HG02870 (cell line): ENCODE measurements at regions not wholly inside any gene's neighbourhood (a gene's known extent, or its start where the extent isn't known, plus 50 kb on each side); places are given as distances from the start of the nearest gene placed in this dataset.

ENCODE experiments used
- ATAC-seq: cut with Tn5 transposase; IDR thresholded peaks from one replicate; pipeline ENCODE4 v1.9.1; 2021; ENCODE audit warnings: mild to moderate bottlenecking, moderate library complexity; ENCODE audit not compliant: unreplicated experiment

DNA sequence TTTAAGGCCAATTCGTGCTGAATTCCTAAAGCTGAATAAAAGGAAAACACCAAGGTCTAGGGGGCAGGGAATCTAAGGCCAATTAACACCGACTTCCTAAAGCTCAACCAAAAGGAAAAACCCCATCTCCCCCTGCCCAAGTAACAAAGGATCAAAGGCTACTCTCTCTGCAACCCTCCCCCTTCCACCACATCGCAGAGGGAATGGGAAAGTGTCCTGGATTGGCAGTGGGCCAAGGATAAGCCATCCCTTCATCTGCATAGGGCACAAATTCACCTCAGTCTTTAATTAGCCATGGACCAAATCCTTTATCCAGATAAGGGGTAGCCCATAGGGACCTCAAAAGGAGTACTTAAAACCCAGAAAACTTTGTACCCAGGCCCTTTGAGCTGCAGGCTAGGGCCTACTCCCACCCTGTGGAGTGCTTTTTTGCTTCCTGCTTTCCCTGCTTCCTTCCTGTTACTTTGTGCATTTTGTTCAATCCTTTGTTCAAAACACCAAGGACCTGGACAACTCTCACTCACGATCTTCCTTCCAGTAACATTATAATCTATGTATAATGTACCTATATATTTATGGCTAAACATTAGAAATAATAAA is 2119.8 kb upstream of the CELF4 start:
- no peak for ATAC-seq

GRCh38 chr18:39681061-39681460 is 2115.5 kb upstream of the CELF4 start:
- ATAC-seq = no peak

GRCh38 chr18:39675906-39676305 is 2110.3 kb upstream of the CELF4 start:
- no peak for ATAC-seq

DNA sequence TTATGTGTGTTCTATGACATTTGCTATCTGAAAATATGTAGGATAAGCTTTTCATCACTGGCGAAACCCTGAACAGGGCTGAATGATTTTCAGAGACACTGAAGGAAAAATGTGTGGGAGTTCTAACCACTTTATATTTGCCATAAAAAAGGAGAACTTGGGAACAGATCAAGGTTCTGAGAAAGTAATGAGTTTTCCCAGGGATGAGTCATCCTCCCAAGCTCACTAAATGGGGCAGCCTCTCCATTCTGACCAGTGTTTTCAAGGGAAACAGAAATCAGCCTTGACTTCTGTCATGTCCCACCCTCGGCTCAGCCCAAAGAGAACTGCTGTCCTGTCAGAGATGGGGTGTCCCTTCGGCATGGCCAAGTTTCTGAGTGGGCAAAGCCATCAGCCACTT is 2109.8 kb upstream of the CELF4 start:
- ATAC-seq = no peak

- ATAC-seq = no peak
Observed at GRCh38 chr18:39672171-39672570, 2106.6 kb upstream of the CELF4 start.

DNA sequence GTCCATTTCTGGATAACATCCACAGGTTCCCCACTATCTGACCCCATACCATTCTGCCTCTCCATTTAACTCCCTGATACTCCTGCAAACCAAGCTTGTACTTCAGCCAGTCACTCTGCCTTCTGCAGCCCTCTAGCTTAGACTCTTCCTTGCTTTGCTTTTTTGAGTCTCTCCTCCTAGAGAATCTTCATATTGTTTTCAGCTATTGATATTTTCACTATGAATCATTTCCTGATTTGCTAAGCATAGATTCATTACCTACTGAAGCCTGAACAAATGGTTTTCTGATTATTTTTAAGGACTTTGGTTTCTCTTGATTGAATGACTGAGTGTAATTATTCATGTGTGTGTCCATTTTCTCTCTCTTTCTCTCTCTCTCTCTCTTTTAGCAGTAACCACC is 2102.3 kb upstream of the CELF4 start:
- no peak for ATAC-seq

GRCh38 chr18:39666541-39666940 is 2100.9 kb upstream of the CELF4 start:
- no peak for ATAC-seq

GRCh38 chr18:39661856-39662366 is 2096.3 kb upstream of the CELF4 start:
- ATAC-seq = no peak

DNA sequence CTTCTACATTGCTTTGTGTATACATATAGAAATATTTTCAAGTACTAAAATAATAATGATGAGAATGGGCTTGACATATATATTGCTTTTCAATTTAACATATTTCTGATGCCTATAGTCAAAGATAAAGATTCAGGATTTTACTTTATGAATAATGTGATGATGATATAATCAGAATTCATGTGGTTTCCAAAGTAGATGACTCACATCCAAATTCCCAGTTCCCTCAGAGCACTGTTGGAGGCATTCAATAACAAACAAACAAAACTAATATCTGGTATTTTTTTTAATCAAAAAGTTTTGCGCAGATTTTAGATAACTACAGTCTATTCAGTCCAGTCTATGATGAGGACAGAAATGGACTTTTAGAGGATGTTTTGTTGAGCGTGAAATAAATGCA is 2094.5 kb upstream of the CELF4 start:
- ATAC-seq = no peak

GRCh38 chr18:39655341-39655740 is 2089.7 kb upstream of the CELF4 start:
- ATAC-seq = no peak

- ATAC-seq = no peak
Observed at GRCh38 chr18:39653221-39653620, 2087.6 kb upstream of the CELF4 start.

- ATAC-seq = no peak
Observed at GRCh38 chr18:39648616-39649015, 2083.0 kb upstream of the CELF4 start.

DNA sequence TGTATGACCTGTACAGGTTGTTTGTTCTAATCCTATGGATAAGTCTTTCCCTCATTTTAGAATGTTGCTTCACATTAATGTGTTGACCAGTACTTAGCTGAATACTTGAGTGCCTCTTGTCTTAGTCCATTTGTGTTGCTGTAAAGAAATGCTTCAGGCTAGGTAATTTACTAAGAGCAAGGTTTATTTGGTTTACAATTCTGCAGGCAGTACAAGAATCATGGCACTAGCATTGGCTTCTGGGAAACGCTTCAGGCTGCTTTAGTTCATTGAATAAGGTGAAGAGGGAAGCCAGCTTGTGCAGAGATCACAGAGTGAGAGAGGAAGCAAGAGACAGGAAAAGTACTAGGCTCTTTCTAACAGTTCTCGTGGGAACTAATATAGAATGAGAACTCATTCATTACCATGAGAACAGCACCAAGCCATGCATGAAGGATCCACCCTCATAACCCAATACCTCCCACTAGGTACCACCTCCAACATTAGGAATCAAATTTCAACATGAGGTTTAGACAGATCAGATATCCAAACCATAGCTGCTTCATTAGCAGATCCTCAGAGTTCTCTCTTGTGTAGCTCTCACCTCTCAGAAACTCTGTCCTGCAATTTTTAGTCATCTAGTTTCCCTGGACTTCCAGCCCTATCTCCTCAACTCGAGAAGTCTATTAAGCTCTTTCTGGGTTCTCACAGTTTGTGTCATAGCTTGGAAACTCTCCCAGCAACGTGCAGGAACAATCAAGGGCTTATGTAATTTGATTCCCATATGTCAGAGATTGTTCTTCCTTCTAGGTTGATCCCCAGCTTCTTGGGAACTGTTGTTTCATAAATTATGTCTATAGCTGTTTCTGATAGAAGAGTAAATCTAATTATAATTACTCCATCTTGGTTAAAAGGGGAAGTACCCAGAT is 2082.3 kb upstream of the CELF4 start:
- ATAC-seq = no peak

DNA sequence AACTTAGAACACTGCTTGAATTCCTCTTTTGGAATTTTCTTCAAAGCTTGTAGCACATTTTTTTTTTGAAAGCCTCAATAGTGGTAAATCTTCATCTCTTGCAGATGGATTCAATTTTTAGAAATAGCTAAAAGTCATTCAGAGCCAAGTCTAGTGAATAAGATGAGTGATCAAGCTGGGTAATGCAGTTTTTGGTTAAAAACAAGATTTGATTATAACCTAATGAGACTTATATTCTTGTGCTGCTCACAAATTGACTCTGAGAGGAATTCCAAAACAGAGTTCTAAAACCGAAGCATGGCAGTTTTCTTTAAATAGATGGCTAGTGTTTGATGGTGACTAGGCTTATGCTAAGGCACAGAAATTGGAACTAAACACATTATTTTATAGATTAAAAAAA is 2072.6 kb upstream of the CELF4 start:
- ATAC-seq = no peak

- no peak for ATAC-seq
Observed at GRCh38 chr18:39636931-39637330, 2071.3 kb upstream of the CELF4 start.

DNA sequence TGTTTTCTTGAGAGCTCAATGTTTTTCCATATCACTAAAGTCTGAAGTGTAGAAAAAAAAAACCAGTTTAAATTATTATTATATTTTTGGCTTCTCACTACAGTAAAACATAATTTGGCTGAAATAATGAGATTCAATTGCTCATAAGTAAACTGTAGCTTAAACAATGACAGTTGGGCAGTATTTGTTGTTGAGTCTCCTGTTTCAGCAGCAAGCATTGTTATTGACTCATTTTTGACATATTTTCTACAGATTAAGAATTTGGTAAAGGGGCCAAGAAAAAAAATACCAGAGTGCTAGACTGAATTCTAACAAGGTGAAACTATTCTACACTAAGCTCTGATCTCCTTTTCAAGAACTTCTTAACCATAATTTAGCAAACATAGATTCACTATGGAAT is 2070.4 kb upstream of the CELF4 start:
- ATAC-seq = no peak

- no peak for ATAC-seq
Observed at GRCh38 chr18:39635192-39635591, 2069.6 kb upstream of the CELF4 start.

DNA sequence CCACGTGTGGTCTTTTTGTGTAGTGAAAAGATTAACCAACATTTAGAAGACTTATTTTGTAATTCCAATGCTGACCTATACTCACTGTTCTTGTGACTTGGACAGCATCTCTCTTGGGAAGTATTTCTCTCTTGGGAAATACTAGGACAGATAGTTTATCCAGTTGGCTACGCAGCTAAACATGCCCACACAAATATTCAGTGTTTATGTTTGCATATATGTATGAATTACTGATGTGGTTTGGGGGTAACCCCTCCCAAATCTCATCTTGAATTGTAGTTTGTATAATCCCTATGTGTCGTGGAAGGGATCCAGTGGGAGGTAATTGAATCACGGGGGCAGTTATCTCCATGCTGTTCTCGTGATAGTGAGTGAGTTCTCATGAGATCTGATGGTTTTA is 2062.3 kb upstream of the CELF4 start:
- no peak for ATAC-seq

DNA sequence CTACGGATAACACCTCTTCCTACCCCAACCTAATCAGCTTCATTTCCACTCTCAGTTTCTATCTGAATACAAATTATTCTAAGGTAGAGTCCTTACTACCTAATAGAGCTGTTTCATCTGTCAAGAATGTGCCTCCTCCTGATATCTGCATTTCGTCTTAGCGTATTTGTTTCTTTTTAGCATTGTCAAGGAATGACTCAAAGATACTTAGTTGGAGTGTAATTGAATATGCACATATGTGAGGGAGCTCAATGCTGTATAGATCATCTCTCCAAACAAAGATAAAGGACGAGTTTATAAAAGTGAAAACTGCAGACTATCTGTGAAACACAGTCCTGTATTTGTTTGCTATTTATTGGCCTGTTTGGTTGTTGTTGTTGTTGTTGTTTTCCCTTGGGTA is 2059.4 kb upstream of the CELF4 start:
- no peak for ATAC-seq

- no peak for ATAC-seq
Observed at GRCh38 chr18:39622431-39622830, 2056.8 kb upstream of the CELF4 start.

GRCh38 chr18:39620551-39621168 is 2055.1 kb upstream of the CELF4 start:
- ATAC-seq = no peak
